Gastrocnemius medialis (tissue), 4 donors: ENCODE measurements at regions not wholly inside any gene's neighbourhood (a gene's known extent, or its start where the extent isn't known, plus 50 kb on each side); places are given as distances from the start of the nearest gene placed in this dataset.

Experiments used
- ATAC-seq, 2 donors: fragments of 150-250 bp; one replicate each; pipeline ENCODE4 v1.9.1; 2016
- DNase-seq, 2 donors: peaks; one replicate each; pipeline ENCODE4 v3.0.0-alpha.2; 2019
- H3K27ac ChIP-seq, 4 donors: fragments of 200-600 bp; sonication (generic); 1 replicate in 1 of 4; 2 replicates in 3 of 4; pipeline ENCODE4 v1.5.1; 2016 to 2018; ENCODE audit warnings: mild to moderate bottlenecking in 2 of 4, moderate library complexity in 1 of 4
- H3K27me3 ChIP-seq, 3 donors: fragments of 200-600 bp; sonication (generic) in 2 of 3; 1 replicate in 1 of 3; 2 replicates in 2 of 3; pipeline versions ENCODE4 v1.5.1 to v1.6.0; 2016 to 2019; ENCODE audit warnings: mild to moderate bottlenecking in 1 of 3, moderate library complexity in 1 of 3
- H3K36me3 ChIP-seq, 2 donors: fragments of 200-600 bp; sonication (generic) in 1 of 2; one replicate each; pipeline ENCODE4 v1.5.1; 2017 to 2018
- H3K4me1 ChIP-seq, 2 donors: fragments of 200-600 bp; sonication (generic) in 1 of 2; one replicate each; pipeline ENCODE4 v1.5.1; 2016 to 2017; ENCODE audit warnings: mild to moderate bottlenecking in 2 of 2
- H3K4me3 ChIP-seq, 4 donors: fragments of 200-600 bp; sonication (generic) in 3 of 4; 1 replicate in 1 of 4; 2 replicates in 3 of 4; pipeline ENCODE4 v1.5.1; 2016 to 2019; ENCODE audit warnings: mild to moderate bottlenecking in 2 of 4
- H3K9me3 ChIP-seq, 3 donors: fragments of 200-600 bp; sonication (generic) in 2 of 3; 1 replicate in 1 of 3; 2 replicates in 2 of 3; pipeline ENCODE4 v1.5.1; 2016 to 2019
- CTCF ChIP-seq, 5 experiments: fragments of 450-650 bp in 3 of 5; fragments of 200-600 bp in 2 of 5; sonication (generic) in 2 of 5; IDR thresholded peaks in 4 of 5; conservative IDR thresholded peaks in 1 of 5; 1 replicate in 4 of 5; 2 replicates in 1 of 5; pipeline ENCODE4 v1.5.1; 2016 to 2019; ENCODE audit warnings: antibody characterized with exemption in 5 of 5, mild to moderate bottlenecking in 3 of 5, moderate library complexity in 3 of 5
- POLR2A ChIP-seq, 2 donors: fragments of 450-650 bp; IDR thresholded peaks; one replicate each; pipeline ENCODE4 v1.6.1; 2017; ENCODE audit warnings: antibody characterized with exemption in 2 of 2, mild to moderate bottlenecking in 2 of 2, moderate library complexity in 2 of 2
- in situ Hi-C, 4 donors: fragments of 200-750 bp; cut with MboI; loops; one replicate each; pipeline versions ENCODE4 v1.15.0 to v1.8.0; 2017; ENCODE audit warnings: low sequenced_read_pairs in 4 of 4
- intact Hi-C: fragments of 100-400 bp; cut with DNase I; formaldehyde crosslinking; loops from one replicate; pipeline ENCODE4 v1.15.1; 2023; ENCODE audit warnings: low total_unique reads

- peaks cover 8 to 22% (median 9%) of the 10 kb centered on the region in 3 donors for H3K27me3 ChIP-seq
- TF ChIP-seq POLR2A (IDR thresholded peaks at IDR 0.05) (no peak), CTCF (IDR thresholded peaks at IDR 0.05 in 4 of 5, conservative IDR thresholded peaks at IDR 0.05 in 1 of 5) (no peak)
Measured at GRCh38 chr11:64501500-64502427, 54.0 kb upstream of the SLC22A11 start.

GRCh38 chr11:64502634-64503033, 53.1 kb upstream of the SLC22A11 start:
- in situ Hi-C loops, result no loop called here
- H3K36me3 ChIP-seq, result no peaks in the 10 kb centered on the region
- H3K4me1 ChIP-seq, result no peaks in the 10 kb centered on the region
- DNase-seq (no peak), ATAC-seq (no peak)
- intact Hi-C loops, result no loop called here
- no peak overlapping the region for H3K4me3 ChIP-seq
- TF ChIP-seq CTCF (IDR thresholded peaks at IDR 0.05 in 4 of 5, conservative IDR thresholded peaks at IDR 0.05 in 1 of 5) (no peak), POLR2A (IDR thresholded peaks at IDR 0.05) (no peak)
- no peak overlapping the region for H3K27ac ChIP-seq
- peaks cover 8 to 23% (median 12%) of the 10 kb centered on the region in 3 donors for H3K27me3 ChIP-seq
- no peaks in the 10 kb centered on the region for H3K9me3 ChIP-seq

More at GRCh38 chr11:64501500-64502427, 54.0 kb upstream of the SLC22A11 start:
- no peak for DNase-seq
- ATAC-seq, result no peak
- in situ Hi-C loops (no loop called here), intact Hi-C loops (no loop called here)
- Histone ChIP-seq H3K27ac (no peak overlapping the region), H3K36me3 (no peaks in the 10 kb centered on the region), H3K4me3 (no peak overlapping the region), H3K9me3 (no peaks in the 10 kb centered on the region), H3K4me1 (no peaks in the 10 kb centered on the region)

GRCh38 chr11:64503186-64503753, 52.5 kb upstream of the SLC22A11 start:
- H3K27me3 ChIP-seq, result peaks cover 8 to 23% (median 12%) of the 10 kb centered on the region in 3 donors
- intact Hi-C loops, result no loop called here

GRCh38 chr11:64504999-64505398, 50.7 kb upstream of the SLC22A11 start:
- no peak overlapping the region for H3K27ac ChIP-seq
- no peak for DNase-seq
- intact Hi-C loops, result no loop called here
- TF ChIP-seq CTCF (IDR thresholded peaks at IDR 0.05 in 4 of 5, conservative IDR thresholded peaks at IDR 0.05 in 1 of 5) (no peak), POLR2A (IDR thresholded peaks at IDR 0.05) (no peak)
- H3K9me3 ChIP-seq, result no peaks in the 10 kb centered on the region
- in situ Hi-C loops, result no loop called here
- H3K36me3 ChIP-seq, result no peaks in the 10 kb centered on the region
- peaks cover 4 to 15% (median 9%) of the 10 kb centered on the region in 3 donors for H3K27me3 ChIP-seq
- no peak overlapping the region for H3K4me3 ChIP-seq
- no peaks in the 10 kb centered on the region for H3K4me1 ChIP-seq
- no peak for ATAC-seq

More at GRCh38 chr11:64503186-64503753, 52.5 kb upstream of the SLC22A11 start:
- H3K4me1 ChIP-seq, result no peaks in the 10 kb centered on the region
- TF ChIP-seq CTCF (IDR thresholded peaks at IDR 0.05 in 4 of 5, conservative IDR thresholded peaks at IDR 0.05 in 1 of 5) (no peak), POLR2A (IDR thresholded peaks at IDR 0.05) (no peak)
- H3K27ac ChIP-seq, result no peak overlapping the region
- in situ Hi-C loops, result no loop called here
- no peak overlapping the region for H3K4me3 ChIP-seq
- no peak for ATAC-seq
- no peak for DNase-seq
- no peaks in the 10 kb centered on the region for H3K36me3 ChIP-seq
- no peaks in the 10 kb centered on the region for H3K9me3 ChIP-seq
